Kidney (tissue), 13 donors: ENCODE measurements at regions not wholly inside any gene's neighbourhood (a gene's known extent, or its start where the extent isn't known, plus 50 kb on each side); places are given as distances from the start of the nearest gene placed in this dataset.

ENCODE experiments used
- DNase-seq, 5 donors: peaks; one replicate each; pipeline ENCODE4 v3.0.0-alpha.2; 2013 to 2020
- FAIRE-seq: peaks from 2 replicates; lab custom pipeline; 2012; peaks lifted over from hg19 to GRCh38; lab: Jason Lieb, UNC
- H3K27ac ChIP-seq, 2 donors: one replicate each; pipeline ENCODE4 v1.7.0; 2013; ENCODE audit warnings: low read depth in 2 of 2, low read length in 2 of 2, inconsistent platforms in 1 of 2
- H3K27me3 ChIP-seq: one replicate; pipeline ENCODE4 v1.7.1; 2013; ENCODE audit warnings: low read length, inconsistent platforms; ENCODE audit not compliant: control insufficient read depth, insufficient read depth
- H3K36me3 ChIP-seq, 3 donors: one replicate each; pipeline versions ENCODE4 v1.7.0 to v1.7.1; 2013; ENCODE audit warnings: low read length in 3 of 3, control low read depth in 1 of 3, inconsistent platforms in 1 of 3; ENCODE audit not compliant: insufficient read depth in 3 of 3, control insufficient read depth in 2 of 3
- H3K4me1 ChIP-seq, 3 donors: one replicate each; pipeline versions ENCODE4 v1.7.0 to v1.7.1; 2013; ENCODE audit warnings: low read length in 3 of 3, inconsistent platforms in 1 of 3, low read depth in 1 of 3; ENCODE audit not compliant: control insufficient read depth in 2 of 3, insufficient read depth in 2 of 3
- H3K4me3 ChIP-seq, 3 donors: one replicate each; pipeline versions ENCODE4 v1.7.0 to v1.8.1; 2013; ENCODE audit warnings: low read length in 3 of 3, control low read depth in 1 of 3, inconsistent platforms in 1 of 3
- H3K9ac ChIP-seq, 3 donors: one replicate each; pipeline versions ENCODE4 v1.7.0 to v1.7.1; 2013; ENCODE audit warnings: low read length in 3 of 3, control low read depth in 1 of 3, inconsistent platforms in 1 of 3
- H3K9me3 ChIP-seq, 3 donors: one replicate each; pipeline versions ENCODE4 v1.7.0 to v1.7.1; 2013; ENCODE audit warnings: low read length in 3 of 3, control low read depth in 1 of 3, inconsistent platforms in 1 of 3; ENCODE audit not compliant: control insufficient read depth in 2 of 3, insufficient read depth in 1 of 3
- intact Hi-C: fragments of 100-400 bp; cut with DNase I; formaldehyde crosslinking; loops from one replicate; pipeline ENCODE4 v1.11.1; 2022
- TF ChIP-seq, protein P1 (sequence below): IDR thresholded peaks from 3 replicates; pipeline ENCODE4 v1.5.1; 2012; ENCODE audit warnings: mild to moderate bottlenecking, moderate library complexity, borderline replicate concordance; ENCODE audit not compliant: insufficient read depth; ENCODE audit errors: extremely low read depth
- donor health status: control.
- donor health status: control.
- donor health status: control.
- donor health status: control.
- donor health status: control.
- donor health status: DM: yes; HTN: yes; CAD: no.
- donor health status: Normal renal cell carcinoma (clear cell type).

DNA sequence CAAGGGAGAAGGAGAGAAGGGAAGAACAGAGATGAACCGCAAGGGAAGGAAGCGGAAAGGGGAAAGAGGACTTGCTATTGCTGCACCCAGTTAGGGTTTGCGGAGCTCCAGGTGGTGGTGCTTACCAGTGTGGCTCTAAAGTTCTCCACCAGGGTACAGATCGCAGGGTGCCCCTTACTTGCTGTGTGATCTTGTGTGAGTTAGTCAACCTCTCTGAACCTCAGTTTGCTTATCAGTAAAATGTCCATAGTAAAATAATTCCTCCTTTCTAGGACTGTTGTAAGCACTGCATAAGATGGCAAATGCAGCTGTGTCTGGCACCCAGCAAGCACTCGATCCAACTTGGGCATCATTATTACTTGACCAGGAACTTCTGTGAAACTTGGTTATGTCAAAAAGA, 230.7 kb upstream of the CDH5 start:
- intact Hi-C loops = no loop called here
- TF ChIP-seq, protein P1, sequence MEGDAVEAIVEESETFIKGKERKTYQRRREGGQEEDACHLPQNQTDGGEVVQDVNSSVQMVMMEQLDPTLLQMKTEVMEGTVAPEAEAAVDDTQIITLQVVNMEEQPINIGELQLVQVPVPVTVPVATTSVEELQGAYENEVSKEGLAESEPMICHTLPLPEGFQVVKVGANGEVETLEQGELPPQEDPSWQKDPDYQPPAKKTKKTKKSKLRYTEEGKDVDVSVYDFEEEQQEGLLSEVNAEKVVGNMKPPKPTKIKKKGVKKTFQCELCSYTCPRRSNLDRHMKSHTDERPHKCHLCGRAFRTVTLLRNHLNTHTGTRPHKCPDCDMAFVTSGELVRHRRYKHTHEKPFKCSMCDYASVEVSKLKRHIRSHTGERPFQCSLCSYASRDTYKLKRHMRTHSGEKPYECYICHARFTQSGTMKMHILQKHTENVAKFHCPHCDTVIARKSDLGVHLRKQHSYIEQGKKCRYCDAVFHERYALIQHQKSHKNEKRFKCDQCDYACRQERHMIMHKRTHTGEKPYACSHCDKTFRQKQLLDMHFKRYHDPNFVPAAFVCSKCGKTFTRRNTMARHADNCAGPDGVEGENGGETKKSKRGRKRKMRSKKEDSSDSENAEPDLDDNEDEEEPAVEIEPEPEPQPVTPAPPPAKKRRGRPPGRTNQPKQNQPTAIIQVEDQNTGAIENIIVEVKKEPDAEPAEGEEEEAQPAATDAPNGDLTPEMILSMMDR = no peak
- Histone ChIP-seq H3K4me3 (no peak overlapping the region), H3K9ac (no peak overlapping the region), H3K4me1 (peaks cover 3 to 7% (median 6%) of the 10 kb centered on the region in 3 donors), H3K36me3 (no peaks in the 10 kb centered on the region), H3K27me3 (no peaks in the 10 kb centered on the region), H3K27ac (no peak overlapping the region), H3K9me3 (no peaks in the 10 kb centered on the region)
- FAIRE-seq (no peak), DNase-seq (no peak)

DNA sequence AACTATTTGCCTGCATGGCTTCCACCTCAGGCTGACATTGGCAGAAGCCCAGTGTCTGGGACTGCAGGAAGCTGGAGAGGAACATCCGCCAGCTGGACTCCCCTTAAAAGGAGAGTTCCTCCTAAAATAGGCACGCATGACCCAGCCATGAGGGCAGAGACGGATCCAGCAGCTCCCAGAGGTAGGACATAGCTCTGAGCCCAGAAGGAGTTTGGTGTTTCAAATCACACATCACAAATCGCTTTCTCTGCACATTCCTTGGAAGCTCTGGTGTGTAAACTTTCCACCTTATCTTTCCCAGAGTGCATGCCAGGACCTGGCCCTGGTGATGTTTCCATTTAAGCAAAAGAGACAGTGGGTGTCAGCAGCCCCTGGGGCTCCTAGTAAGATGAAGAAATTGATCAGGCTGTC, 231.1 kb upstream of the CDH5 start:
- Histone ChIP-seq H3K4me1 (peaks cover 3 to 7% (median 6%) of the 10 kb centered on the region in 3 donors), H3K9me3 (no peaks in the 10 kb centered on the region), H3K4me3 (no peak overlapping the region), H3K27ac (peak overlapping the region in 1 of 2 donors; percentile 32), H3K9ac (no peak overlapping the region), H3K36me3 (no peaks in the 10 kb centered on the region), H3K27me3 (no peaks in the 10 kb centered on the region)
- intact Hi-C loops = no loop called here
- TF ChIP-seq, protein P1 = no peak
- FAIRE-seq = no peak
- peak in 4 of 5 donors; percentile 35 to 71 (median 67) for DNase-seq

DNA sequence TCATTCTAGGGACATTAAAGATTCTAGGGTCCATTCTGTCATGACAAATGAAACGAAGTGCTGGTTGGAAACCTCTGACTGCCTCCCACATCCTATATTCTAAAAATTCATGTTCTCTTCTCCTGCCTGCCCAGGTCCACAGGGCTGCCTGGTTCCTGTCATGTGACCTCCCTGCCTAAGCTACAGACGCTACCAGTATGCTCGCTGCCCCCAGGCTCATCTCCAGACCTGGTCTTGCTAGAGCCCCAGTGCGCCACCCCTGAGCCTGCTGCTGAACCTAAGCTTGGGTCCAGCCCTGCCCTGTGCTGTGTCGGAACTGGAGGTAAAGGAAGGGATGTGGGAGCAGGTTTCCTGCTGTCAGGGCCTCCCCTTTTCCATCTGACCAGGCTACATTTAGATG, 231.6 kb upstream of the CDH5 start:
- H3K36me3 ChIP-seq = no peaks in the 10 kb centered on the region
- H3K4me1 ChIP-seq = peaks cover 3 to 7% (median 6%) of the 10 kb centered on the region in 3 donors
- H3K9ac ChIP-seq = no peak overlapping the region
- FAIRE-seq = no peak
- DNase-seq = no peak
- no peaks in the 10 kb centered on the region for H3K9me3 ChIP-seq
- intact Hi-C loops = no loop called here
- H3K4me3 ChIP-seq = no peak overlapping the region
- TF ChIP-seq, protein P1 = no peak
- peak overlapping the region in 1 of 2 donors; percentile 32 for H3K27ac ChIP-seq
- H3K27me3 ChIP-seq = no peaks in the 10 kb centered on the region

DNA sequence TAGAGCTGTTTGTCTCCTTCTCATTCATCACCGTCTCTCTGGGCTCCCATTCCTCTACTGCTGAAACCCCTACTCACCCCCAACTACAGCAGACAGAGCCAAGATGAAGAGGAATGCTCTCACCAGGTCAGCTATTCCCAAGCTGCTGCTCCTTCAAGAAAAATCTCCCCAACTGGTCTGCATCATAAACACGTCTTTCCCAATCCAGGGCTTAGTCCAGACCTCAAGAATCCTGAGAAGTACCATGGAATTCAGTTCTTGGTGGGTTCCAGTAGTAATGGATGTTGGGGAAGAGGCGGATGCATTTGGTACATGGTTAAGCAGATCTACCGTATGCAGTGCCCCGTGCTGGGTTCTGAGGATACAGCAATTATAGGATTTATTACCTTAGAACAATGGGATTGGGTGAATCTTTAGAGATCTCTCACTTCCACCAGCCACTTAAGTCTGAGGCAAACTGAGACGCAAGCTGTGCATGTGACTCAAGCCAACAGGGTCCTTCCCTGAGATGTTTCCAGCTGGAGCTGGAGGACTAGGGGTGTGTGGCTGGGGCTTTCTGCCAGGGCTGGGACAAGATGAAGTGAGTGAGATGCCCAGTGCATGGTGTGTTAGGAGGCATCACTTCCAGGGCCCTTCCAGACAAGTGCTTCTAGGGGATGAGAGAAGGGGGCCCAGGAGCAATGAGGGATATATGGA, 232.7 kb upstream of the CDH5 start:
- Histone ChIP-seq H3K9me3 (no peaks in the 10 kb centered on the region), H3K36me3 (no peaks in the 10 kb centered on the region), H3K4me1 (peaks cover 3 to 7% (median 6%) of the 10 kb centered on the region in 3 donors), H3K9ac (no peak overlapping the region), H3K27ac (no peak overlapping the region), H3K4me3 (no peak overlapping the region), H3K27me3 (no peaks in the 10 kb centered on the region)
- intact Hi-C loops = no loop called here
- DNase-seq = no peak
- no peak for FAIRE-seq
- TF ChIP-seq, protein P1 = no peak
